ENCODE measurements at regions not wholly inside any gene's neighbourhood (a gene's known extent, or its start where the extent isn't known, plus 50 kb on each side); places are given as distances from the start of the nearest gene placed in this dataset.
A peak's percentile ranks its signal among the peaks of the same experiment; 100 is the strongest.

DNA sequence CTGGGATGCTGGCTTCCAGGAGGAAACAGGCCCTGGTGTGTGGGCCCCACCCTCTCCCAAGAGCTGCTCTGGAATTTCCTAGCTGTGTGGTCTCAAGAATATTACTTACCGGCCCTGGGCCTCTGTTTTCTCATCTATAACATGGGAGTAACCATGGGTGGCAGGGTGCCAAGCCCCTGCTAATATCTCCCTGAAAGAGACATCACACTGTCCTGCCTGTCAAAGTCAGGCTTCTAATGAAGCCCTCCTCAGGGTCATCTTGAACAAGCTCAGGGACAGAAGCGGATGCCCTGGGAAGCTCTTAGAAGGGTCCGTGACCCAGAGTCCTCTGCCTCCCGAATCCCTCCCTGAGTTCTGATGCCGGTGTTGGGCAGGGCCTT is 173.2 kb upstream of the HDAC4 start:
- DNase-seq = peak in 1 of 3 donors; percentile 28
- Histone ChIP-seq H3K4me3 (no peak overlapping the region), H3K4me1 (no peaks in the 10 kb centered on the region), H3K9me3 (no peaks in the 10 kb centered on the region), H3K27me3 (no peaks in the 10 kb centered on the region), H3K27ac (no peak overlapping the region), H3K36me3 (no peaks in the 10 kb centered on the region)
- TF ChIP-seq, protein P1, sequence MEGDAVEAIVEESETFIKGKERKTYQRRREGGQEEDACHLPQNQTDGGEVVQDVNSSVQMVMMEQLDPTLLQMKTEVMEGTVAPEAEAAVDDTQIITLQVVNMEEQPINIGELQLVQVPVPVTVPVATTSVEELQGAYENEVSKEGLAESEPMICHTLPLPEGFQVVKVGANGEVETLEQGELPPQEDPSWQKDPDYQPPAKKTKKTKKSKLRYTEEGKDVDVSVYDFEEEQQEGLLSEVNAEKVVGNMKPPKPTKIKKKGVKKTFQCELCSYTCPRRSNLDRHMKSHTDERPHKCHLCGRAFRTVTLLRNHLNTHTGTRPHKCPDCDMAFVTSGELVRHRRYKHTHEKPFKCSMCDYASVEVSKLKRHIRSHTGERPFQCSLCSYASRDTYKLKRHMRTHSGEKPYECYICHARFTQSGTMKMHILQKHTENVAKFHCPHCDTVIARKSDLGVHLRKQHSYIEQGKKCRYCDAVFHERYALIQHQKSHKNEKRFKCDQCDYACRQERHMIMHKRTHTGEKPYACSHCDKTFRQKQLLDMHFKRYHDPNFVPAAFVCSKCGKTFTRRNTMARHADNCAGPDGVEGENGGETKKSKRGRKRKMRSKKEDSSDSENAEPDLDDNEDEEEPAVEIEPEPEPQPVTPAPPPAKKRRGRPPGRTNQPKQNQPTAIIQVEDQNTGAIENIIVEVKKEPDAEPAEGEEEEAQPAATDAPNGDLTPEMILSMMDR (IDR thresholded peaks at IDR 0.05) = no peak
- no peak for TF ChIP-seq POLR2A (IDR thresholded peaks at IDR 0.05)

DNA sequence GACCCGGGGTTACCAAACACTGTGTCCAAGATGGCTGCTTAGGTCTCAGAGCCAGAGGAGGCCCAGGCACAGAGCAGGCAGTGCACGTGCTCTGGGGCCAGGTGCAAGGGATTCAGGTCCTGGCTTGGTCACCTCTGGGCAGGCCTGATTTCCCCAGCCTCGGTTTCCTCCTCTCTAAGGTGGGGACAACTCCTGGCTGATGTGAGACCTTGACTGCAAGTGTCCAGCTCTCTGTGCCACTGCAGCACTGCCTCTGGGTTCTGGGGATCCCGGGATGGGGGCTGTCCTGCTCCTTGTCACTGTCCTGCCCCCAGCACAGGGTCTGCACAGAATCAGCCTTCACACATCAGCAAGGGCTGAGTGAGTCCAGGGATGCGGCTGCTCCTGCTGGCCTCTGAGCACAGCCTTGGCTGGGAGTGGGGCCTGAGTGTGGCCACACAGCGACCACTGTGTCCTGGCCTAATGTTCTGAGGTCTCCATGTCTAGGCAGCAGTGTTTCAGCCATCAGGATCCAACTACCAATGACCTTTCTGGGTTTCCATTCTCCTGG is 170.2 kb upstream of the HDAC4 start:
- no peaks in the 10 kb centered on the region for H3K27me3 ChIP-seq
- no peaks in the 10 kb centered on the region for H3K9me3 ChIP-seq
- no peaks in the 10 kb centered on the region for H3K4me1 ChIP-seq
- DNase-seq = peak in 1 of 3 donors; percentile 41
- H3K27ac ChIP-seq = no peak overlapping the region
- H3K4me3 ChIP-seq = no peak overlapping the region
- no peaks in the 10 kb centered on the region for H3K36me3 ChIP-seq
- no peak for TF ChIP-seq POLR2A (IDR thresholded peaks at IDR 0.05)
- TF ChIP-seq, protein P1 (IDR thresholded peaks at IDR 0.05) = no peak

DNA sequence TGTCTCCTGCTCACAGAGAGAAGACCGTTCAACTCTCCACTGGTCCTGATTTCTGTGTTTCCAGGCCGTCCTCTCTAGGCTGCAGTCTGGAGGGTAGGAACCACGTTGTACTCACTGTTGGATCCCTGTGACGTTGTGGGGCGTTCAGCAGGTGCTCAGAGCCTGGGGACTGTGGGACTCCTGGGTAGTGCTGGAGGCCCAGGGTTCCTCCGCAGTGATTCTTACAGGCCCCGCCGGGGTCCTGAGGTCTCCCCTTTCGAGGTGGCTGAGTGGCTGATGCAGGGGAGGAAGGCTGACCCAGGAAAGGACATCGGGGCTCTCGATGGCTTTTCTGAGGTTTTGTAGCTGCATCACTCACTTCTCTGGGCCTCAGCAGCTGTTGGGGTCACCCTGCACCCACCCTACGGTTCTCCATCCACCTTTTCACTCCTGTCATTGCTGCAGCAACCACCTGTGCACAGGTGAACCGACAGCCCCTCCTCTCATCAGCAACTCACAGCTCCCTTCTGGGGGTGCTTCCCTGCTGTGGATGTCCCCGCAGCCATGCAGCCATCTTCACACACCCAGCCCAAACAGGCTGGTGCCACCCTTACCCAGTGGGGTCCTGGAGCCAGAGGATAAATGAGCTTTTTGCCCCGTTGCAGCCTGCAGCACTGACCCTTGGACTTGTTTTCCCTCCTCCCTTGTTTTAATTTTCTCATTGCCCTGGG is 169.6 kb upstream of the HDAC4 start:
- TF ChIP-seq POLR2A (IDR thresholded peaks at IDR 0.05) = no peak
- TF ChIP-seq, protein P1 (IDR thresholded peaks at IDR 0.05) = no peak
- Histone ChIP-seq H3K27me3 (no peaks in the 10 kb centered on the region), H3K4me1 (no peaks in the 10 kb centered on the region), H3K4me3 (no peak overlapping the region), H3K27ac (no peak overlapping the region), H3K36me3 (no peaks in the 10 kb centered on the region), H3K9me3 (no peaks in the 10 kb centered on the region)
- peak in 1 of 3 donors; percentile 36 for DNase-seq

DNA sequence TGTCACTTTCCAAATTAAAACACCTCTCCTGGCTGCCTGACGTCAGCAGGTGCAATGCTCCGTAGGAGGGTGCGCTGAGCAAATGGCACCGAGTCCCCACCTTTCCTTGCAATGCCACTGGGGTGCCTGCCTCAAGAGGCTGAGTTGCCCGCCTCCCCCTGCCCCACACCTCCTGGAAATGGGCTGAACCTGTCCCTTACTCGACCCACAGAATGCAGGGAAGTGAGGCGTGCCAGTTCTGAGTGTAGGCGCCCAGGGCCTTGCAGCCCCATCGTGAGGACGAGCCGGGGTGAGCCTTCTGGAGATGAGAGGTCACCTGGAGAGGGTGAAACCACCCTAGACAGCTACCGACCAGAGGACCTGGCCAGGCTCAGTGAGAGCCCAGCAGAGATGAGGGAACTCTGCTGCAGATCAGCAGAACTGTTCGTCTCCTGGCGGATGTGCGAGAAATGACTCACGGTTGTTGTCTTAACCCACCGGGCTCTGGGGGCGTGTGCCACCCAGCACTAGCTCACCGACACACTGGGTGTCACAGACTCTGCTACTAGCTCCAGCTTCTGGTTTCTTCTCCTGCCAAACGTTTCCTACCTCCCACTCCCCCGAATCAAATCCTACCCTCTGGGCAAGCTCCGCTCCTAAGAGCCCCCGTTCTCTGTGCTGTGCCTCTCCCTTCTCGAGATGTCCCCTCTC is 168.7 kb upstream of the HDAC4 start:
- TF ChIP-seq, protein P1 (IDR thresholded peaks at IDR 0.05) = no peak
- no peak for TF ChIP-seq POLR2A (IDR thresholded peaks at IDR 0.05)
- H3K27ac ChIP-seq = no peak overlapping the region

DNA sequence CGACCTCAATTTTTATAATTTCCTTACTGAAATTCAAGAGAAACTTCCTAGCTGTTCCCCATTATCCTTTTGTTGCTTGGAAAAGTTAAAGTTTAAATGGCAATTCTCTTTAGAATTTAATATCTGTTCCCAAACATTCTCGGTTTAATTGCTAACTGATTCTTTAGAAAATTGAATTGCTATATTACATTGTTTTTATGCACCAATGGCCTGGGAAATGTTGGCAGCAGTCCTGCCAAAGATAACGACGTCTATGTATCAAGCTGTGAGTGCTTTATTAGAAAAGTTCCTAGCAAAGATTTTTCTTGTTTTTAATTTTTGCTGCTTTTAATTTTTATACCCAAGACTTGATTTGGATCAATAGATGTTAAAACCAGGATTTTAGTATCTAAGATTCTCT is 167.8 kb upstream of the HDAC4 start:
- H3K27me3 ChIP-seq = no peaks in the 10 kb centered on the region

More for the DNA sequence above, 168.7 kb upstream of the HDAC4 start:
- Histone ChIP-seq H3K27me3 (no peaks in the 10 kb centered on the region), H3K9me3 (no peaks in the 10 kb centered on the region), H3K4me3 (no peak overlapping the region), H3K36me3 (no peaks in the 10 kb centered on the region), H3K4me1 (no peaks in the 10 kb centered on the region)
- peak in 1 of 3 donors; percentile 27 for DNase-seq

More for the DNA sequence above, 167.8 kb upstream of the HDAC4 start:
- Histone ChIP-seq H3K4me3 (no peak overlapping the region), H3K9me3 (no peaks in the 10 kb centered on the region), H3K4me1 (no peaks in the 10 kb centered on the region), H3K36me3 (no peaks in the 10 kb centered on the region), H3K27ac (no peak overlapping the region)
- DNase-seq = no peak
- no peak for TF ChIP-seq POLR2A (IDR thresholded peaks at IDR 0.05)
- TF ChIP-seq, protein P1 (IDR thresholded peaks at IDR 0.05) = no peak
